AG04449 (cell line): ENCODE measurements at regions not wholly inside any gene's neighbourhood (a gene's known extent, or its start where the extent isn't known, plus 50 kb on each side); places are given as distances from the start of the nearest gene placed in this dataset.

ENCODE experiments used
- CTCF ChIA-PET: fragments of 350-600 bp; formaldehyde crosslinking; extraction: SDS; loops from one replicate; lab custom pipeline; 2021; ENCODE audit warnings: antibody characterized with exemption; lab: Yijun Ruan, JAX
- POLR2A ChIA-PET: fragments of 400-600, 350-600 bp; formaldehyde crosslinking; extraction: SDS; loops from one replicate; lab custom pipeline; 2020; ENCODE audit warnings: antibody characterized with exemption, inconsistent platforms; lab: Yijun Ruan, JAX
- DNase-seq: peaks from one replicate; pipeline ENCODE4 v3.0.0-alpha.2; 2010; ENCODE audit warnings: low read depth, low spot score
- H3K4me3 ChIP-seq: 2 replicates; pipeline ENCODE4 v1.5.1; 2011; ENCODE audit warnings: low read depth, mild to moderate bottlenecking, control low read depth, low read length
- TF ChIP-seq, protein P1 (sequence below): IDR thresholded peaks from one replicate; pipeline ENCODE4 v1.5.1; 2011; ENCODE audit warnings: mild to moderate bottlenecking, moderate library complexity, low read length, control low read depth, inconsistent platforms; ENCODE audit not compliant: insufficient read depth; ENCODE audit errors: missing control alignments

DNA sequence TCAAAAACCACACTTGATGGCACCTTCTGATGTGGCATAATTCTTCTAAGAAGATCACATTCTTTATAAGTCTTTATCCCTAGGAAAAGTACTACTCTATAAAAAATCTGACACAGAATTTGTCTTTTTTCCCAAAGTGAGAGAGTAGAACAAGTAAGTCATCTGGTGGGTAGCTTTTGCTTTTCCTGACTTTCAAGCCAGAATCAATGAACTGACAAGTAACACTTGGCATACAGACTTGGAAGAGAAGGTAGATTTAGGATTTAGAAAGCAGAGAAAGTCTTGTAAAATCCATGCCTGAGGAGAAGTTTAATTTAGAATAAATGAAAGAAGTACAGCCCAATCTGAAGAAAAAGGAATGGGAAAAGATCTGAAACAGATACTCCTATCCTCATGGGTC is 66.6 kb upstream of the TUSC7 start:
- TF ChIP-seq, protein P1, sequence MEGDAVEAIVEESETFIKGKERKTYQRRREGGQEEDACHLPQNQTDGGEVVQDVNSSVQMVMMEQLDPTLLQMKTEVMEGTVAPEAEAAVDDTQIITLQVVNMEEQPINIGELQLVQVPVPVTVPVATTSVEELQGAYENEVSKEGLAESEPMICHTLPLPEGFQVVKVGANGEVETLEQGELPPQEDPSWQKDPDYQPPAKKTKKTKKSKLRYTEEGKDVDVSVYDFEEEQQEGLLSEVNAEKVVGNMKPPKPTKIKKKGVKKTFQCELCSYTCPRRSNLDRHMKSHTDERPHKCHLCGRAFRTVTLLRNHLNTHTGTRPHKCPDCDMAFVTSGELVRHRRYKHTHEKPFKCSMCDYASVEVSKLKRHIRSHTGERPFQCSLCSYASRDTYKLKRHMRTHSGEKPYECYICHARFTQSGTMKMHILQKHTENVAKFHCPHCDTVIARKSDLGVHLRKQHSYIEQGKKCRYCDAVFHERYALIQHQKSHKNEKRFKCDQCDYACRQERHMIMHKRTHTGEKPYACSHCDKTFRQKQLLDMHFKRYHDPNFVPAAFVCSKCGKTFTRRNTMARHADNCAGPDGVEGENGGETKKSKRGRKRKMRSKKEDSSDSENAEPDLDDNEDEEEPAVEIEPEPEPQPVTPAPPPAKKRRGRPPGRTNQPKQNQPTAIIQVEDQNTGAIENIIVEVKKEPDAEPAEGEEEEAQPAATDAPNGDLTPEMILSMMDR, result no peak

GRCh38 chr3:116647996-116648395 is 61.6 kb upstream of the TUSC7 start:
- ChIA-PET CTCF (no interaction called here), POLR2A (no interaction called here)
- H3K4me3 ChIP-seq, result no peak overlapping the region
- TF ChIP-seq, protein P1, result no peak
- DNase-seq, result no peak

More for the DNA sequence above, 66.6 kb upstream of the TUSC7 start:
- POLR2A ChIA-PET, result no interaction called here
- CTCF ChIA-PET, result no interaction called here
- DNase-seq, result no peak
- H3K4me3 ChIP-seq, result no peak overlapping the region
